Activated naive CD8-positive, alpha-beta T cell treated with anti-CD3 and anti-CD28 coated beads, Interleukin-2, amount 50 U/mL, for 16 hours (primary cell): ENCODE measurements at regions not wholly inside any gene's neighbourhood (a gene's known extent, or its start where the extent isn't known, plus 50 kb on each side); places are given as distances from the start of the nearest gene placed in this dataset.
"Not testable (repeated sequence)": the region's sequence is repeated elsewhere in the genome, so short reads cannot be mapped to it uniquely, and the experiment has no call there.

Experiments used
- DNase-seq: peaks from one replicate; pipeline ENCODE4 v3.0.0-alpha.2; 2020; ENCODE audit warnings: low read depth, low spot score

GRCh38 chr2:42999391-42999841 is 207.0 kb upstream of the HAAO start:
- DNase-seq = no peak

DNA sequence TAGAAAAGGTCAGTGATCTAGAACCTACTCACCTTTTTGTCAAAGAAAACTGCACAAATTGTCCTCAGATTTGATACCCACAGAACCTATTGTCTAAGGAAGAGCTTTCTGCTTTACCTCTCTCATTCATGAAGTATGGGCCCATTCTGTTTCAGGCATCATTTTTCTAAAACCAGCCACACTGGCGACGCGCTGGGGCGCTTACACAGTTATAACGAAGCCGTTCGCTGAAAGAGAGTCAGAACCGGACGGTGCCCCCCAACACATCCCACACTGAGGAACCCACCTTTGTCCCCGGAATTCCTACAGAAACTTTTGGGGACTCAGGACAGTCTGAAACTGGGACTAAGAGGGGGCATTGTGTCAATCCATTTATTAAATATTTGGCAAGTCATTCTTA is 206.3 kb upstream of the HAAO start:
- DNase-seq = no peak

DNA sequence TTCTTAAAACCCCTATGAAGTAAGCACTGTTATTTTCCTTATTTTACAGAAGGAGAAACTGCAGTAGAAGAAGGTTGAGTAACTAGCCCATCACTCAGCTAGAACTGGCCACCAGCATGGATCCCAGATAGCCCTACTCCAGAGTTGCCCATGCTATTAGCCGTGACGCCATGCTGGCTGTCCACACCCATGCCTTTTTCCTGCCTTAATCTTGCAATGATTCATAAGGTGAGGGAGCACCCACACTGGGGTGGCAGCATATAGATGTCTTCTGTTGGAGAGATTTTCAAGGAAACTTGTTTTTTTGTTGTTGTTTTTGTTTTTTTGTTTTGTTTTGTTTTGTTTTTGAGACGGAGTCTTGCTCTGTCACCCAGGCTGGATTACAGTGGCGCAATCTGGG is 204.1 kb upstream of the HAAO start:
- no peak for DNase-seq

GRCh38 chr2:42995752-42996422 is 203.5 kb upstream of the HAAO start:
- no peak for DNase-seq

GRCh38 chr2:42989283-42990081 is 197.1 kb upstream of the HAAO start:
- DNase-seq = not testable (repeated sequence)

GRCh38 chr2:42988055-42988454 is 195.7 kb upstream of the HAAO start:
- DNase-seq = not testable (repeated sequence)

GRCh38 chr2:42987112-42987922 is 194.9 kb upstream of the HAAO start:
- DNase-seq = no peak

DNA sequence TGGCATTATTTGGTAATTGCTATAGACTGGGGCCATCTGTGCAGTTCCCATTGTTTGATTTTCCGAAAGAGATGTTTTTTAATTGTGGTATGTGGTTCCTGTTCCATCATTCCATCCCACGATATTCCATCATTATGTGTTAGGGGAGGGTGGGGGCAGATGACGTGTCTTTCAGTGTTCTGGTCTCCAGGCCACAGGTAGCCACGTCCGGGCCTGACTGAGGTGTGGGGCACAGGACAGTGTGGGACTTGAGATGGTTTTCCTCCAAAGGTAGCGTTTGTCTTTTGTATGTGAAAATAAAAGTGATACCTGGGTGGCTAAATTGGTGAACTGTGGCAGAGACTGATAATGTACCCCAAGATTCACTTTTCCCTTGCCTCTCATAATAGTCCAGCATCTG is 192.2 kb upstream of the HAAO start:
- DNase-seq = no peak

GRCh38 chr2:42984081-42984480 is 191.7 kb upstream of the HAAO start:
- DNase-seq = no peak

DNA sequence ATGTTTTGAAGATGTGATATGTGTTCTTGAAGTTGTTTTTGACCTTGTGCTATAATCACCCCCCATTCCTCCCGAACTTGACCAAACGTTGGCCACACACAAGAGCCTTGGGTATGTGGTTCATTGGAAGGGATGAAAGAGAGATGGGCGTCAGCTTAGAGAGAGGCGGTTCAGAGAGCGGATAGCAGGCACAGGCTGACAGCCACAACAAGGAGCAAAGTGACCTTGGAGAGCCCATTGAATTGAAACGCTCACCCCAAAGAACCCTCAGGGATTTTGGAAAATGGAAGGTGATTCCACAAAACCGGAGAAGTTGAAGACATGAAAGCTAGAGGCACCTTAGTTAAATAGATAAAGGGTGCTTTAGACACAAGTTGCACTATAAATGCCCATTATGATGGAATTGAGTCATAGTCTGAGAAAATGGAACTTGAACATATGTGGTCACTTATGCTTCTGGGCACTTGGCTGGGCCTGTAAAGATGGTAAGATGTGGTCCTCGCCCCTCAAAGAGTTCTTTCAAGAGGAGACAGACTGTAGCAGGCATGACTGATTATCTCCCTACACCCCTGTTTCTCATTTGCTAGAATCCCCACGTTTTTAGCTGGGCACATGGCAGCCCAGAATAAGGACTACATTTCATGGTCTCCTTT is 188.5 kb upstream of the HAAO start:
- DNase-seq = no peak

DNA sequence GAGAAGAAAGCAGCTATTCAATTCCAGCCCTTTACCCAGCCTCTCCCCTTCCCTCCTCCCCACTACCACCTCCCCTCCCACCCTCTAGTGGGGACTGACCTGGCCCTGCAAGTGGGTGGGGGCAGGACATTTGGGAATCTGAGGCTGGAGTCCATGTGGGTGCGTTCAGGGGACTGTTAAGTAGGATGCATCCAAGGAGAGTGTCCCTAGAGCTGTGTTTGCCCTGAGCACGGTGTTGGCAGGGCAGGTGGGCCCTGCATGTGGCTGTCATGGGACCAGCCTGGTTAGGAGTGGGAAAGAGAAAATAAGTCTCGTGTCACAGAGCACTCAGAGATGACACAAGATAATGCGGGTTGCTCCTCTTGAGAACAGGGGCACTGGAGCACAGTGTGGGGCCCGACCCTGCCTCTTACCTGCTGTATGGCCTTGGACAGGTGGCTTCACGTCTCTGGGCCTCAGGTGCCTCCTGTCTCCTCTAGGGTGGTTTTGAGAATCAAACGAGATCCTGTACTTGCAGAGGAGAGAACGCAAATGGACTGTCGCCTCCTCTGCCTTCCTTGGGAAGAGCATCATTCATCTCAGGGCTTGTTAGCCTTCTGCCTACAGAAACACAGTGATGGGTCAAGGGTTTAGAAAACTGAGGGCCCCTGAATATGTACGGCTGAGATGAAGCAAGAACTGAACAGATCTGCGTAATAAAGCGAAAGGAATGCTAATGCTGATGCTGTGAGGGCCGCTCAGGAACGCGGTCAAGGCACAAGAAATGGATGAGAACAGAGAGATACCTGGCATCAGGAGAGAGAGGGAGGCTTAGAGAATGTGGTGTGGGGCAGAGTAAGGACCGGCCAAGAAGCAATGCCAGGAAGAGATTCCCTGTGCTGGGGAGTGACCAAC is 187.7 kb upstream of the HAAO start:
- no peak for DNase-seq

- DNase-seq = no peak
Measured at GRCh38 chr2:42979416-42979869, 187.1 kb upstream of the HAAO start.

GRCh38 chr2:42978887-42979415 is 186.6 kb upstream of the HAAO start:
- no peak for DNase-seq

DNA sequence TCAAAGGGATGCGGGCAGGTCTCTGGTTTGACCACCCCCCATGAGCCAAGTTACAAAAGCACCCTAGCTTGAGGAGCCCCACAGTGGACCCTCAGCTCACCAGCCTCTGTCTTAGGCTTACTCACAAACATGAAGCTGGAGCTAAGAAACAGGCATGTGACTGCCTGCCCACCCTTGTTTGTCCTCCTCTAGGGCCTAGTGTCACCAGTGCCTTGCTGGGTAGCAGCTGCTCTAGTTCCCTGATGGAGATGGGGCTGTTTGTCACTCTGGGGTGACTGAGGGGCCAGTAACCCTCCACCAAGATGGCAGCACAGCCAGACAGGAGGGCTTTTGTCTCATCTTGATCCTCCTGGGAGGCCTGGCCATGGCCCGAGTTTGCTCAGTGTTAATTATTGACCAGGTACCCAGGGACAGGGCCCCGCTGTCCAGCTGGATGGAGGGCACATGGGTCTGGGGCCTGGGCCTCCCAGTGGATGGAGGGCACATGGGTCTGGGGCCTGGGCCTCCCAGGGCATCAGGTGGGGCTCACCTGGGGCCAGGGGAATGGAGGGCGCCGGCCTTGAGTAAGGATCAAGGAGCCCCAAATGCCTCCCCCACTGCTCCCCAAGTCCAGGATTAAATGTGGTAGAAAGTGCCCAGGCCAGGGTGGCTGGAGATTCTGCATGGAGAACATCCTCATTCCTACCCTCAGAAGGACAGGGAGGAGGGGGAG is 185.9 kb upstream of the HAAO start:
- DNase-seq = no peak

- DNase-seq = no peak
Measured at GRCh38 chr2:42977270-42978174, 185.1 kb upstream of the HAAO start.

- no peak for DNase-seq
Measured at GRCh38 chr2:42976351-42976750, 184.0 kb upstream of the HAAO start.

DNA sequence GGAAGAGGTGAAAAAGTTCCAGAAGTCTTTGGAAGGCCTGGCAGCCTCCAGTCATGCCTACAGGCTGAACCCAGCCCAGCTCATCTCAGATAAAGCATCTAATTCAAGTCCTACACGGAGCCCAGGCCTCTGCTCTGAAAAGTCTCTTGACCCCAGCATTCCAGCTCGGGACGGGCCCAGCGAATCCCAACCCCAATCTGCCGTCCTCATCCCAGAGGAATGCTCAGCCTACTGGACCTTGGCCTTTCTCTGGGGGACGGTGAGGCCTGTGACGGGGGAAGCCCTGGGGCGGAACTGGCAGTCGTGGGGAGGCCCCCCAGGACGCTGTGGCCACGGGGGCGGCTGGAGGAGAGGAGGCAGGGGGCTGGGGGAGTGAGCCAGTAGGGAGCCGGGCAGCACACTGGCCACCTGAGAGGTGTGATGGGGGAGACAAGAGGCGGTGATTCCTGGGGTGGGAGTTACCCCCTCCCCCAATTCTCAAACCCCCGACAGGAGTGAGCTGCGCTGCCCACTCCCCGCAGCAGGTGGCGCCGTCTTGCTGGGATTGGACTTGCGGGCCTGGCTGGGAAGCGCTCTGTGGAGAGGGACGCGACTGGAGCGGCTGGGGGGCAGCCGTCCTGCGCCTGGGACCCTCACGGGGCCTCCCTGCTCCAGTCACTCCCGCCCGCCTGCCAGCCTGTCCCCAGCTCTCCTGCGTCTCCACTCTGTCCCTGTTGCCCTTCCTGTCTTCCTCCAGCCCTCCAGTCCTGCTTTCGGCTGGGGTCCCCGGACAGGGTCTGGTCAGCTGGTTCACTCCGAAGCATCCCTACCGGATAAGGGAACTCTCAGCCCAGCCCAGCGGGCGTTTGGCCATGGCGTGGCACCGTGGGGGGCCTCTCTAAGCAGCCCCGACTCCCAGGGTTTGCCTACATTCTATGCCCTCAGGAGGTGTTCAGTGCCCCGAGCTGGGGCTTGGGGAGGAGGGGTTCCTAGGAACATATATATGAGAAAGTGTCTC is 182.6 kb upstream of the HAAO start:
- peak; percentile 12 for DNase-seq
